ENCODE measurements at regions not wholly inside any gene's neighbourhood (a gene's known extent, or its start where the extent isn't known, plus 50 kb on each side); places are given as distances from the start of the nearest gene placed in this dataset. TPM values are rescaled to one million over a fixed set of nuclear protein-coding genes. Genes with fewer than 3 reads are reported as not detected.

DNA sequence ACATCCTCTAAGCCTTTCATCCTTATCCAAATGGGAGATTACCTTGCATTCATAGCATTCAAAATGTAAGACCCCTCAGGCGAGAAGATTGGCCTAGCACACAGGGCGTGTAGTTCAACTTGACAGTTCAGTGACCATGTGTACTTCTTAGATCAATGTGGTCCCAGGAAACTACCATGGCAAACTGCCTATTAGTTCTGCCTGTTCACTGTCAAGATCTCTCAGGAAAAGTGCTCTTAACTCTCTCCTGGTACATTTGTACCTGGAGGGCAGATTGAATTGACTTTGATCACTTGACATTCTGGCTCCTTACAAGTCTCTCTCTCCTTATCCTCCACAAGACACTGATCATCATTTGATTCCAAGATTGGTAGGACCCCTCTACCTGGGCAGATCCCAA is 122.4 kb downstream of the CDC7 start:
- Histone ChIP-seq H3K4me3 (ENCODE audit: low read depth, low read length, poor library complexity, severe bottlenecking) (no peak overlapping the region), H3K4me1 (ENCODE audit: insufficient read depth, low read length, poor library complexity, severe bottlenecking) (no peaks in the 10 kb centered on the region), H3K36me3 (ENCODE audit: insufficient read depth, low read length) (no peaks in the 10 kb centered on the region), H2AFZ (ENCODE audit: low read length) (no peak overlapping the region), H3K9me3 (ENCODE audit: low read length) (no peaks in the 10 kb centered on the region), H3K27ac (ENCODE audit: low read depth, low read length, poor library complexity, severe bottlenecking) (no peak overlapping the region), H3K79me2 (ENCODE audit: insufficient read depth, low read depth, low read length) (no peaks in the 10 kb centered on the region), H4K20me1 (ENCODE audit: insufficient read depth, low read length) (no peaks in the 10 kb centered on the region), H3K4me2 (ENCODE audit: low read length) (no peak overlapping the region), H3K9me2 (ENCODE audit: insufficient read depth, low read length) (no peaks in the 10 kb centered on the region)
- intact Hi-C loops (cut with micrococcal nuclease; ENCODE audit: unreplicated experiment), result no loop called here
- ChIA-PET POLR2A (no interaction called here), CTCF (ENCODE audit: unreplicated experiment) (no interaction called here)
- no TSS peak for BruUV-seq (replicated peaks)
- no peak for TF ChIP-seq CTCF (conservative IDR thresholded peaks at IDR 0.05; ENCODE audit: low read length)
- no peak for TF ChIP-seq EZH2phosphoT487 (IDR thresholded peaks at IDR 0.05; ENCODE audit: borderline replicate concordance, low read depth, low read length)
- DNase-seq (ENCODE audit: low spot score), result no peak

DNA sequence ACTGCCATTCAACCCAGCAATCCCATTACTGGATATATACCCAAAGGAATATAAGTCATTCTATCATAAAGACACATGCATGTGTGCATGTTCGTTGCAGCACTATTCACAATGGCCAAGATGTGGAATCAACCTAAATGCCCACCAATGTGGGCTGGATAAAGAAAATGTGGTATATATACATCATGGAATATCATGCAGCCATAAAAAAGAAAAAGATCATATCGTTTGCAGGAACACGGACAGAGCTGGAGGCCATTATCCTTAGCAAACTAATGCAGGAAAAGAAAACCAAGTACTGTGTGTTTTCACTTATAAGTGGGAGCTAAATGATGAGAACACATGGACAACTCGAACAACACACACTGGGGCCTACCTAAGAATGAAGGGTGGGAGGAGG is 123.7 kb downstream of the CDC7 start:
- ChIA-PET POLR2A (no interaction called here), CTCF (ENCODE audit: unreplicated experiment) (no interaction called here)
- H3K4me2 ChIP-seq (ENCODE audit: low read length), result no peak overlapping the region
- no peak overlapping the region for H3K4me3 ChIP-seq (ENCODE audit: low read depth, low read length, poor library complexity, severe bottlenecking)
- no peaks in the 10 kb centered on the region for H4K20me1 ChIP-seq (ENCODE audit: insufficient read depth, low read length)
- no peak for DNase-seq (ENCODE audit: low spot score)
- no TSS peak for BruUV-seq (replicated peaks)
- H3K27ac ChIP-seq (ENCODE audit: low read depth, low read length, poor library complexity, severe bottlenecking), result no peak overlapping the region
- H3K79me2 ChIP-seq (ENCODE audit: insufficient read depth, low read depth, low read length), result no peaks in the 10 kb centered on the region
- H3K9me3 ChIP-seq (ENCODE audit: low read length), result no peaks in the 10 kb centered on the region
- no peak overlapping the region for H2AFZ ChIP-seq (ENCODE audit: low read length)
- TF ChIP-seq EZH2phosphoT487 (IDR thresholded peaks at IDR 0.05; ENCODE audit: borderline replicate concordance, low read depth, low read length) (no peak), CTCF (conservative IDR thresholded peaks at IDR 0.05; ENCODE audit: low read length) (no peak)
- H3K4me1 ChIP-seq (ENCODE audit: insufficient read depth, low read length, poor library complexity, severe bottlenecking), result no peaks in the 10 kb centered on the region
- H3K36me3 ChIP-seq (ENCODE audit: insufficient read depth, low read length), result no peaks in the 10 kb centered on the region
- intact Hi-C loops (cut with micrococcal nuclease; ENCODE audit: unreplicated experiment), result no loop called here
- H3K9me2 ChIP-seq (ENCODE audit: insufficient read depth, low read length), result no peaks in the 10 kb centered on the region

Small RNAs in the stretch of these regions (small RNA-seq; reads per million reads assigned to genes)
- gene AL714022.1, result not detected

Measured in OCI-LY7 (cell line).